ENCODE measurements at regions not wholly inside any gene's neighbourhood (a gene's known extent, or its start where the extent isn't known, plus 50 kb on each side); places are given as distances from the start of the nearest gene placed in this dataset.

DNA sequence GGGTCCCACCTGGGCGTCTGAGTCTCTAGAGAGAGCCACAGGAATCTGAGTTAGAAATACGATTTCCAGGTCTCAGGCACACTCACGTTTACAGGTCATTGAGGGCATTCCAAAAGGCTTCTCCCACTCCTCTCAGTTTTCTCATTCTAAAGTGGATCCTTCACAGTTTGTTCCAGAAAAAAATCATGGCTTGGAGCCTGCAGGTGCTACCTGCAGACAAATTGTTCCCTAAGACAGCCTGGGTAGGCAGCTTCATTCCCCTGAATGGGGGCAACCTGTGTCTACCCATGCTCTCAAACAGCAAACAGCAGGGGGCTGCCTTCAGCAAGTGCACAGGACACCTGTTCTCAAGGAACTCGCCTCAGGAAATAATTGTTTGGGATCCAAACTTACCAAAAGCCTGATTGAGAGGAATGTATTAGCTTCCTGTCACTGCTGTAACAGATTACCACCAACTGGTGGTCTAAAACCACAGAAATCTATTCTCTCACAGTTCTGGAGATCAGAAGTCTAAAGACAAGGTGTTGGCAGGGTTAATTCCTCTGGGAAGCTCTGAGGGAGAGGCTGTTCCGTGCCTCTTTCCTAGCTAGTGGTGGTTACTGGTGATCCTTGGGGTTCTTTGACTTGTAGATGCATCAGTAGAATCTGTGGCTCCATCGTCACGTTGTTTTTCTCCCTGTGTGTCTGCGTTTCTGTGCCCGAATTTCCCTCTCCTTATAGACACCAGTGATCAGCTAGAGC lies 117.2 kb downstream of the RAB11FIP2 start:
- POLR2A ChIA-PET = no interaction called here
- no peak for DNase-seq (ENCODE audit: extremely low spot score)
- CTCF ChIA-PET = no interaction called here
- TF ChIP-seq, protein P1, sequence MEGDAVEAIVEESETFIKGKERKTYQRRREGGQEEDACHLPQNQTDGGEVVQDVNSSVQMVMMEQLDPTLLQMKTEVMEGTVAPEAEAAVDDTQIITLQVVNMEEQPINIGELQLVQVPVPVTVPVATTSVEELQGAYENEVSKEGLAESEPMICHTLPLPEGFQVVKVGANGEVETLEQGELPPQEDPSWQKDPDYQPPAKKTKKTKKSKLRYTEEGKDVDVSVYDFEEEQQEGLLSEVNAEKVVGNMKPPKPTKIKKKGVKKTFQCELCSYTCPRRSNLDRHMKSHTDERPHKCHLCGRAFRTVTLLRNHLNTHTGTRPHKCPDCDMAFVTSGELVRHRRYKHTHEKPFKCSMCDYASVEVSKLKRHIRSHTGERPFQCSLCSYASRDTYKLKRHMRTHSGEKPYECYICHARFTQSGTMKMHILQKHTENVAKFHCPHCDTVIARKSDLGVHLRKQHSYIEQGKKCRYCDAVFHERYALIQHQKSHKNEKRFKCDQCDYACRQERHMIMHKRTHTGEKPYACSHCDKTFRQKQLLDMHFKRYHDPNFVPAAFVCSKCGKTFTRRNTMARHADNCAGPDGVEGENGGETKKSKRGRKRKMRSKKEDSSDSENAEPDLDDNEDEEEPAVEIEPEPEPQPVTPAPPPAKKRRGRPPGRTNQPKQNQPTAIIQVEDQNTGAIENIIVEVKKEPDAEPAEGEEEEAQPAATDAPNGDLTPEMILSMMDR (IDR thresholded peaks at IDR 0.05; ENCODE audit: control extremely low read depth, extremely low read depth, low read depth, missing control alignments) = no peak

DNA sequence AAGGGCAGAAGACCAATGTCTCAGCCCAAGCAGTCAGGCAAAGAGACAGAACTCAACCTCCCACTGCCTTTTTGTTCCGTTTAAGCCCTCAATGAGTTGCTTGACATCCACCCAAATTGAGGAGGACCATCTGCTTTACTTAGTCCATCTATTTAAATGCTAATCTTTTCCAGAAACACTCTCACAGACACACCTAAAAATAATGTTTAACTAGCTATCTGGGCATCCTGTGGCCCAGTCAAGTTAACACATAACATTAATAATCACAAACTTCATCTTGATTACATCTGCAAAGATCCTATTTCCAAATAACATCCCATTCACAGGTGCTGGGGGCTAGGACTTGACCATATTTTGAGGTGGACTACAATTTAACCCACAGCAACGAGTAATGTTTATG lies 115.7 kb downstream of the RAB11FIP2 start:
- CTCF ChIA-PET = no interaction called here
- no peak for DNase-seq (ENCODE audit: extremely low spot score)
- POLR2A ChIA-PET = no interaction called here
- TF ChIP-seq, protein P1 (IDR thresholded peaks at IDR 0.05; ENCODE audit: control extremely low read depth, extremely low read depth, low read depth, missing control alignments) = no peak

DNA sequence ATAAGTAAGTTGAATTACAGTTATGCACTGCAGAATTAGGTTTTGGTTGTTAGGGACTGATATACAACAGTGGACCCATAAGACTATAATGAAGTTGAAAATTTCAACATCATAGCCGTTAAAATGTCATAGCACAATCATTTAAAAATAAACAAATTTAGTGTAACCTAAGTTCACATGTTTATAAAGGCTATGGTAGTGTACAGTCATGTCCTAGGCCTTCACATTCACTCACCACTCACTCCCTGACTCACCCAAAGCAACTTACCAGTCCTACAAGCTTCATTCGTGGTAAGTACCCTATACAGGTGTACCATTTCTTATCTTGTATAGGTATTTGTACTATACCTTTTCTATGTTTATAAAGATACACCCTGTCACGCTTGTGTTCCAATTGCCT lies 113.7 kb downstream of the RAB11FIP2 start:
- CTCF ChIA-PET = interaction anchor here (0.6 kb wide), 1 partner anchor 14 kb away, joined by 3 read pairs; no protein-coding TSS in a partner anchor
- POLR2A ChIA-PET = no interaction called here
- no peak for DNase-seq (ENCODE audit: extremely low spot score)
- TF ChIP-seq, protein P1 (IDR thresholded peaks at IDR 0.05; ENCODE audit: control extremely low read depth, extremely low read depth, low read depth, missing control alignments) = no peak

DNA sequence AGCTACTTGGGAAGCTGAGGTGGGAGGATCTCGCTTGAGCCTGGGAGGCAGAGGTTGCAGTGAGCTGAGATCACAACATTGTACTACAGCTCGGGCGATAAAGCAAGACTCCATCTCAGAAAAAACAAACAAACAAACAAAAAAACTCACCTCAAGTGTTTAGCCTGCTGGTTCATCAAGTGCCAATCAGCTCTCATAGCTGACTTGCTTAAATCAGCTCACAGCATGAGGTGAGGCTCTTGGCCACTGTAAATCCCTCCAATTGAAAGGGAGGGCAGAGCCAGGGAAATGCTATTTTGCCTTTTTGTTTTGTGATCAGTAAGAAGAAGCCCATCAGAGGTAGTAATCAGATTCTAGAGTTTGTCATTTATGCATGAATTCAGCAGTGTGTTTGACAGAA lies 112.3 kb downstream of the RAB11FIP2 start:
- DNase-seq (ENCODE audit: extremely low spot score) = no peak
- CTCF ChIA-PET = no interaction called here
- POLR2A ChIA-PET = no interaction called here
- TF ChIP-seq, protein P1 (IDR thresholded peaks at IDR 0.05; ENCODE audit: control extremely low read depth, extremely low read depth, low read depth, missing control alignments) = no peak

DNA sequence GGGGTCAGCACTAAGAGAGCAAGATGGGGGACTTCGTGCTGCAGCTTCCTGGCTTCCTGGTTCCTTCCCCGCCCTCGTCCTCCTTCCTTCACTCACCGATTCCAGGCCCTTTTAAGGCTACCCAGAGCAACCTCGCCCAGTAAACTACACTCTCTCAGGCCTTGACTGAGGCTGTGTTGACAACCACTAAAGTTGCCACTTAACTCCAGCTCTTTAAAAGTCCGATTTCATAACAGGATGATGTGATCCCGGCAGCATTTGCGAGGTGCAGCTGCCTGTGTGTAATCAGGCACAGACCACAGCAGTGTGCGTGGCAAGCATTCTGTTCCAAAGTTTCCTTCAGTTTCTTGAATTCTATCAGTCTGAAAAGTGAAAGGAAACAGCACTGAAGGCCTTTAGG lies 110.6 kb downstream of the RAB11FIP2 start:
- ChIA-PET CTCF (no interaction called here), POLR2A (no interaction called here)
- TF ChIP-seq, protein P1 (IDR thresholded peaks at IDR 0.05; ENCODE audit: control extremely low read depth, extremely low read depth, low read depth, missing control alignments) = no peak
- DNase-seq (ENCODE audit: extremely low spot score) = no peak

DNA sequence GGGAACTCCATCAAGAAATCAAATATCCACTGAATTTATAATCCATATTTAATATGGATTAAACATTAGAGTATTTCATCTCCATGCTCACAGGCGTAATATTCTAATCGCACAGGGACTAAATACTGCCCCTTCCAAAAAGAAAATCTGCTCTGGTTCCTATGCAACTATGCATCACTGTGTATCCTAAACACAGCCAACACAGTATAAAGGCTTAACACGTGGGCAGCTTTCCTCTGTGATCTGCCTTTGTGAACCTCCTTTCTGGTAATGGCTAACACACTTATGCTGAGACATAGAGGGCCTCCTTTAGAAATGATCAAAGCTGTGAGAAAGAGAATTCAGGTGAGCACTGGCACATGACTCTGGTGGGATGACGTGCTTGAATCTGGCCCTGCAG lies 110.2 kb downstream of the RAB11FIP2 start:
- POLR2A ChIA-PET = no interaction called here
- CTCF ChIA-PET = no interaction called here
- no peak for DNase-seq (ENCODE audit: extremely low spot score)
- TF ChIP-seq, protein P1 (IDR thresholded peaks at IDR 0.05; ENCODE audit: control extremely low read depth, extremely low read depth, low read depth, missing control alignments) = no peak
